Thymus (tissue), 11 donors: ENCODE measurements at regions not wholly inside any gene's neighbourhood (a gene's known extent, or its start where the extent isn't known, plus 50 kb on each side); places are given as distances from the start of the nearest gene placed in this dataset.

Source experiments
- DNase-seq, 9 donors: peaks; one replicate each; pipeline ENCODE4 v3.0.0-alpha.2; 2013; ENCODE audit warnings: low spot score in 9 of 9, low read depth in 6 of 9, missing footprints in 1 of 9
- H3K27ac ChIP-seq, 2 donors: one replicate each; pipeline ENCODE4 v1.5.1; 2013; ENCODE audit warnings: control low read depth in 1 of 2, low read depth in 1 of 2, low read length in 1 of 2, mild to moderate bottlenecking in 1 of 2, moderate library complexity in 1 of 2
- H3K27me3 ChIP-seq, 2 donors: one replicate each; pipeline ENCODE4 v1.5.1; 2013; ENCODE audit warnings: low read length in 1 of 2; ENCODE audit not compliant: control insufficient read depth in 2 of 2, insufficient read depth in 1 of 2
- H3K36me3 ChIP-seq, 2 donors: one replicate each; pipeline ENCODE4 v1.5.1; 2013; ENCODE audit warnings: low read length in 1 of 2, mild to moderate bottlenecking in 1 of 2, moderate library complexity in 1 of 2; ENCODE audit not compliant: control insufficient read depth in 2 of 2, insufficient read depth in 2 of 2
- H3K4me1 ChIP-seq, 2 donors: one replicate each; pipeline ENCODE4 v1.5.1; 2013; ENCODE audit warnings: low read length in 2 of 2; ENCODE audit not compliant: control insufficient read depth in 2 of 2, insufficient read depth in 2 of 2
- H3K4me3 ChIP-seq, 2 donors: one replicate each; pipeline ENCODE4 v1.5.1; 2013; ENCODE audit warnings: low read length in 2 of 2, control low read depth in 1 of 2, mild to moderate bottlenecking in 1 of 2
- H3K9me3 ChIP-seq, 2 donors: one replicate each; pipeline ENCODE4 v1.5.1; 2013; ENCODE audit warnings: low read length in 1 of 2, mild to moderate bottlenecking in 1 of 2; ENCODE audit not compliant: control insufficient read depth in 2 of 2, insufficient read depth in 1 of 2
- WGBS: extraction: QIAGEN DNeasy Blood & Tissue Kit; methylation state at CpG from one replicate; pipeline ENCODE4 v1.1.7; 2013; 5-methylcytosine and 5-hydroxymethylcytosine counted together
- donor health status: healthy.

GRCh38 chr6:4311976-4312860, 176.8 kb upstream of the ECI2 start:
- Histone ChIP-seq H3K36me3 (no peaks in the 10 kb centered on the region), H3K4me3 (no peak overlapping the region), H3K27me3 (no peaks in the 10 kb centered on the region), H3K9me3 (no peaks in the 10 kb centered on the region), H3K27ac (no peak overlapping the region), H3K4me1 (peaks cover 0 to 5% of the 10 kb centered on the region in 2 donors)
- DNase-seq, result no peak

GRCh38 chr6:4309540-4309939, 174.2 kb upstream of the ECI2 start:
- no peaks in the 10 kb centered on the region for H3K4me1 ChIP-seq

GRCh38 chr6:4308364-4308763, 173.0 kb upstream of the ECI2 start:
- Histone ChIP-seq H3K4me1 (no peaks in the 10 kb centered on the region), H3K4me3 (no peak overlapping the region), H3K9me3 (no peaks in the 10 kb centered on the region), H3K27me3 (no peaks in the 10 kb centered on the region), H3K27ac (no peak overlapping the region), H3K36me3 (no peaks in the 10 kb centered on the region)
- WGBS, result 1% methylated on average over 1 of the region's 1 CpG
- no peak for DNase-seq

More at GRCh38 chr6:4309540-4309939, 174.2 kb upstream of the ECI2 start:
- Histone ChIP-seq H3K27me3 (no peaks in the 10 kb centered on the region), H3K27ac (no peak overlapping the region), H3K4me3 (no peak overlapping the region), H3K9me3 (no peaks in the 10 kb centered on the region), H3K36me3 (no peaks in the 10 kb centered on the region)
- 62% methylated on average over 3 of the region's 3 CpGs for WGBS
- no peak for DNase-seq

- Histone ChIP-seq H3K27me3 (no peaks in the 10 kb centered on the region), H3K4me3 (no peak overlapping the region), H3K27ac (no peak overlapping the region), H3K4me1 (no peaks in the 10 kb centered on the region), H3K9me3 (no peaks in the 10 kb centered on the region), H3K36me3 (no peaks in the 10 kb centered on the region)
- DNase-seq, result no peak
These were observed 169.6 kb upstream of the ECI2 start for GRCh38 chr6:4304927-4305455.

GRCh38 chr6:4303638-4304037, 168.3 kb upstream of the ECI2 start:
- H3K4me3 ChIP-seq, result no peak overlapping the region
- no peak overlapping the region for H3K27ac ChIP-seq
- no peaks in the 10 kb centered on the region for H3K9me3 ChIP-seq
- H3K36me3 ChIP-seq, result no peaks in the 10 kb centered on the region
- DNase-seq, result no peak
- H3K27me3 ChIP-seq, result no peaks in the 10 kb centered on the region
- 88% methylated on average over 1 of the region's 1 CpG for WGBS
- H3K4me1 ChIP-seq, result no peaks in the 10 kb centered on the region

GRCh38 chr6:4302524-4302923, 167.1 kb upstream of the ECI2 start:
- 94% methylated on average over 2 of the region's 2 CpGs for WGBS
- Histone ChIP-seq H3K4me1 (no peaks in the 10 kb centered on the region), H3K9me3 (peaks cover 0 to 3% of the 10 kb centered on the region in 2 donors), H3K4me3 (no peak overlapping the region), H3K27ac (no peak overlapping the region), H3K27me3 (no peaks in the 10 kb centered on the region), H3K36me3 (no peaks in the 10 kb centered on the region)
- DNase-seq, result no peak

- 69% methylated on average over 2 of the region's 2 CpGs for WGBS
- Histone ChIP-seq H3K4me1 (no peaks in the 10 kb centered on the region), H3K27ac (no peak overlapping the region), H3K4me3 (no peak overlapping the region), H3K9me3 (peaks cover 0 to 5% of the 10 kb centered on the region in 2 donors), H3K36me3 (no peaks in the 10 kb centered on the region), H3K27me3 (no peaks in the 10 kb centered on the region)
- DNase-seq, result no peak
These were observed 166.5 kb upstream of the ECI2 start for GRCh38 chr6:4301871-4302270.

- no peaks in the 10 kb centered on the region for H3K36me3 ChIP-seq
- H3K4me3 ChIP-seq, result no peak overlapping the region
- H3K9me3 ChIP-seq, result peaks cover 0 to 5% of the 10 kb centered on the region in 2 donors
- 92% methylated on average over 5 of the region's 5 CpGs for whole genome bisulfite sequencing
- no peaks in the 10 kb centered on the region for H3K27me3 ChIP-seq
- H3K27ac ChIP-seq, result no peak overlapping the region
- DNase-seq, result no peak
- no peaks in the 10 kb centered on the region for H3K4me1 ChIP-seq
These were observed 165.5 kb upstream of the ECI2 start for GRCh38 chr6:4300917-4301316.

GRCh38 chr6:4299476-4299875, 164.1 kb upstream of the ECI2 start:
- H3K9me3 ChIP-seq, result peaks cover 0 to 5% of the 10 kb centered on the region in 2 donors
- H3K27me3 ChIP-seq, result no peaks in the 10 kb centered on the region
- H3K4me3 ChIP-seq, result no peak overlapping the region
- H3K36me3 ChIP-seq, result no peaks in the 10 kb centered on the region
- no peak for DNase-seq
- WGBS, result 98% methylated on average over 4 of the region's 4 CpGs
- H3K27ac ChIP-seq, result no peak overlapping the region
- no peaks in the 10 kb centered on the region for H3K4me1 ChIP-seq
